ENCODE measurements at regions not wholly inside any gene's neighbourhood (a gene's known extent, or its start where the extent isn't known, plus 50 kb on each side); places are given as distances from the start of the nearest gene placed in this dataset.
"Not testable (repeated sequence)": the region's sequence is repeated elsewhere in the genome, so short reads cannot be mapped to it uniquely, and the experiment has no call there.

DNA sequence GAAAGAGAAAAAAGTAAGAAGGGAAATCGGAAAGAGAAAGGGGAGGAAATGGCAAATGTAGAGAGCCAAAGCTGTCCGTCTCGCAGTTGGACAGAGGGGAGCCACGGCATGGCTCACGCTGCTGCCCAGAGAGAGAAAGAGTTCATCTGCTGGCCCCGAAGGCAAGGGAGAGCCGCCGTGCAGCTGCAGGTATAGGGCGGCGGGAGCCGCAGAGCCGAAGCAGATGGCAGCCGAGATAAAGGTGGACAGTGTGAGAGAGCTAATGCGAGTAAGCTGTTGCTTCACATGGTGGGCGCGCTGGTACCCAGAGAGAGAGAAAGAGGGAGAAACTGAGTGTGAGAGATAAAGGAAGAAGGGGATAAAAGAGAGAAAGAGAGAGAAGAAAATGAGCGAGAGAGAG is 188.4 kb upstream of the PPP1R26 start:
- DNase-seq (ENCODE audit: low read depth, low spot score) = no peak

DNA sequence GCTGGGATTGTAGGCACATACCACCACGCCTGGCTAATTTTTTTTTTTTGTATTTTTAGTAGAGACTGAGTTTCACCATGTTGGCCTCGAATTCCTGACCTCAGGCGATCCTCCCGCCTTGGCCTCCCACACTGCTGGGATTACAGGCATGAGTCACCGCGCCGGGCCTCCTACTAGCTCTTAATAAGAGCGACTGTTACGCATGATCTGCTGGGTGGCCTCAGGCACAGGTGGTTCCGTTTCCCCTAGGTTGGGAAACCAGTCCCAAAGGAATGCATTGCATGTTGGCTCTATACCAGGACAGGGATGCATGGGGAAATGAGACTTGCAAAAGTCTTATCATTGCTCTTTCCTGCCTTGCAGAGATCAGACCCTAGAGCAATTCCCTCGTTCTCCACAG is 184.7 kb upstream of the PPP1R26 start:
- DNase-seq (ENCODE audit: low read depth, low spot score) = no peak

DNA sequence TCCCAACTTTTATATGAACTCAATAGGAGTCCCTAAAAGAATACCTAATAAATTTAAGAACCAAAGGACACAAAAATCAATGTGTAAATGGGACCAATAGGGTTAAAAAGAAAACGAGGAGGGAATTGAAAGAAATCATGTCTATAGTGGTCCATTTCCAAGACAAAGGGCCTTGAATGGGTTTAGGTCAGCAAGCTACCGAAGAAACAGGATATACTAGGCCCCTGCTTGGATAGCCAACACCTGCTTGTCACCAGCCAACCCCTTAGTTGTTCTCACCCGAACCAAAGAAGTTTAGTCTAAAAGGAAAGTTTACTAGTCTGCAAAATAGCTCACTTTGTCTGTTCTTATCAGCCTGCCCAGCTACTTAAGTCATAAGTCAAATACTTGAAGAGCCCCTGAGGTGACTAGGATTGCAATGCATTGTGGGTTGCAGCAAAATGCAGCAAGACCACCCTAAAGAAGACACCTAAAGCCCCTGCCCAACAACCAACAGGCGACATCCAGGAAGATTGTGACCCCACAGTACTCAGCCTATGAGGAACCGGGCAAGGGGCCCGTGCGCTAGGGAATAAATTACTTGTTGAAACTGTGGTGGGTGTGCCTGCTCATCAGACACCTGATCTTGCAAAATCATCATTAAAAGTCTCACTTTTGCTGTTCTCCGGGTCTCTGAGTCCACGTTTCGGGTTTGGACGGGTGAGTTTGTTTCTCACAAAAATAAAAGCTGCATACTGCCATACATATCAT is 183.9 kb upstream of the PPP1R26 start:
- no peak for DNase-seq (ENCODE audit: low read depth, low spot score)

DNA sequence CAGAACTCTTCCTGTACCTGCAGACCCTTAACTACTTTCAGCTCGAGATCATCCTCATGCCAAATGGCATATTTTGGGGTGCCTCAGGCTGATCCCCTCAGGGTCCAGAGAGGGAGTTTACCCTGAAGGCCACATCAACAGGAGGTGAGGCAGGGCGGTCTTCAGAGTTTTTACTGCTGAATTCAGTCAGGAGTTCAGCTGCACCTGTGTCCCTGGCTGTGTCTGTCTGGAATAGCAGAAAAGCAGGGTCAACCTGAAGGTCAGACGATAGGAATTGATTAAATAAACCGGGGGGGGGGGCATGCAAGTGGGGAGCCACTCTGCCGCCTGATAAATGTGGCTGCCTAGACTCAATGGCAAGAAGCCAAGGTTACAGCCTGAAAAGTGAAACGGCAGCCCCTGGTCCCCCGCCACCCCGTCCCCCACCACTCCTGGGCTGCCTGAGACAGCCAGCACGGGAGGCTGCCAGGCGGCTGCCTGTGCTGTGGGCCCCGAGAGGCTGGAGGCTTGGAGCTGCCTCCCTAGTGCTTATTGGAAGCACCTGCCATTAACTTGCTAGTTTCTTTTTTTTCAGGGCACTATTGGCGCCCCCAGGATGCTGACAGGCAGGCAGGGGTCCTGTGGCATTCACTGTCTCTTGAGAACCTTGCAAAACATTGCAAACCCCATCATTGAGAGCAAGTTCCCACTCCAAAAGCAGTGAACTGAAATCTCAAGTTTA is 182.7 kb upstream of the PPP1R26 start:
- no peak for DNase-seq (ENCODE audit: low read depth, low spot score)

DNA sequence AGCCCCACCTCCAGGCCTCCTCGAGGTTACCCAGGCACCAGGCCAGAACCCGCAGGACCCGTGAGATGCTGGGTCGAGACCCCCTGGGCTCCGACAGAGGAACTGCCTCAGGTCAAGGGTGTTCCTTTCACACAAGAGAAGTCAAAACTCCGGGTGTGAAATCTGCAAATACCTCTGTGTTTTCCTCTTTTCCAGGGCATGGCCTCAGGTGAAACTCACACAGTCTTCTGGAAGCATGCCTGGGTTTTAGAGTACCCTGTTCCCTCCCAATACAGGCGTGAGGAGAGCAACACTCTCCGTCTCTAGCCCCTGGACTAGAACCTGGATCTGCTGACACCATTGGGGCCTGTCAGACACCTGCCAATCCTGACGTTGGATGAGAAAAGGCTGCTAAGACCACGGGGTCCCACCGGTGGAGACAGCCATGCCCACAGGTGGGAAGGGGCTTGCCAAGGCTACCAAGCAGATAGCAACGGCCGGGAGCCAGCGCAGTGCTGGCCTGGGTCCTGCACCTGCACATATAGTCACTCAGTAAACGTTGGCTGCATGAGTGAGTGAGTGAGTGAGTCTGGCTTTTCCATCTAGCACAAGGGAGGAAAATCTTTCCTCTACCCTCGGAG is 182.0 kb upstream of the PPP1R26 start:
- DNase-seq (ENCODE audit: low read depth, low spot score) = no peak

DNA sequence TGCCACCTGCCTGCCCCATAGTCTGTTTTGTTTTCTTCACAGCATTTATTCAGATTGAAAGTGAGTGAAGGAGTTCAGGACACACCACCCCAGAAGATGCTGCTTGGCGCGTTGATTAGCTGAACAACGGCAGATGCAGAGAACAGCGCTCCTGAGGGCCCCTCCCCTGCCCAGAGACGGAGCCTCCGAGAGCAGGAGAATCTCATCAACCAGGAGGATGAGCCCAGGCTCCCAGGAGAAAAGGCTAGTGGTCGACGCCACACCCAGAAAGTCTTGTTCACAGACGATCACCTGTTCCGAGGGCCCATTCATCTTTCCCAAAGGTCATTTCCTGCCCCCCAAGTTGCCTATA is 180.4 kb upstream of the PPP1R26 start:
- no peak for DNase-seq (ENCODE audit: low read depth, low spot score)

DNA sequence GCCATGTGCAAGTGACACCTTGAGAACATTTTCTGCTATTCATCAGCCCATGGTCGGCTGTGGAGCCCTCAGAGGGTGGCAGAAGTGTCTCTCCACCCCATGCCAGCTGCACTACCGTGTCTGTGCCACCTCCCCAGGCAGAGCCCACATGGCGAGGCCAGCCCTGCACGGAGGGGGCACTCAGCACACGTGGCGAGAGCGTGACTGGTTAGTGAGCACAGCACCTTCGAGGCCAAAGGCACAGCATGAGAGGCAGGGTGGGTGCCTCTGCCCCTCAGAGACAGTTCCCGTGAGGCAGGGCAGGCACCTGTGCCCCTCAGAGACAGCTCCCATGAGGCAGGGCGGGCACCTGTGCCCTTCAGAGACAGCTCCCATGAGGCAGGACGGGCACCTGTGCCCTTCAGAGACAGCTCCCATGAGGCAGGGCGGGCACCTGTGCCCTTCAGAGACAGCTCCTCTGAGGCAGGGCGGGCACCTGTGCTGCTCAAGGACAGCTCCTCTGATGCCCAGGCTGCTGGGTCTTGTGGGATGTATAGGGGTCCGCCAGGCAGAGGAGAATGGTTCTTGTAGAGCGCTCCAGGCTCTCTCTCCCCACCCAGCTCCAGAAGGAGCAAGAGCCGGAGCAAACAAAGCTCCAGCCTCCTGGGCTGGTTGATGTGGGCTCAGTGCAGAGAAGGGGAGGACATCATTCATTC is 179.8 kb upstream of the PPP1R26 start:
- no peak for DNase-seq (ENCODE audit: low read depth, low spot score)

DNA sequence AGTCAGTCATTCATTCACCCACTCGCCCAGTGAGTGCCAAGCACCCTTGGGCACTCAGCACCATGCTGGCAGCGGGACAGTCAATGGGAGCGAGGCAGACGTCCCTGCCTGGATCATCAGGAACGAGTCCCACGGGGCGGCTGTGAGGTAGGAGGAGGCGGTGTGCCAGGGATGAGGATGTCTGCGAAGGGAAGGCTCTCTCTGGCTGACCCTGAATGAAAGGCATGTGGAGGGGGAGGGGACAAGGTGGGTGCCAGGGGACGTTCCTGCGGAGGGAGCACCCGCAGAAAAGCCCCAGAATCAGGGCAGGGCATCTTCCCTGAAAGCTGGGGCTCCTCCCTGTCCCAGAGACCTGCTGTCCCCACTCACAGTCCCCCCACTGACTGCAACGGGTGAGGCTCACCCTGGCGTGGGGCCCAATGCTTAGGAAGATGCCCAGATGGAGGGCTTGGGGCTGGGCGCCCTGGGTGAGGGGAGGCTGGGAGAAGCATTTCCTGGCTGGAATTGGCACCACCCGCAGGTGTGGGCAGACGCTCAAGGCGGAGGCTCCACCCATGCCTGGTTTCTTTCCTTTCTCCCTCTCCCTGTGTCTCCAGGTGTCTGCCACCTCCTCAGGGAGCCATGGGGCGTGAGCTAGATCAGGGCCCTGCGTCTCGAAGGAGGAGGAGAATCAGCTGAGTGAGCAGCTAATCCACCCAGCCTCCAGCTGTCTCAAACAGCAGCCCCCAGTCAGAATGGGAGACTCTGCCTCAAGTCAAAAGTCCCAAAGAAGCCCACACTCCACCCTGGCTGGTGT is 179.0 kb upstream of the PPP1R26 start:
- no peak for DNase-seq (ENCODE audit: low read depth, low spot score)

DNA sequence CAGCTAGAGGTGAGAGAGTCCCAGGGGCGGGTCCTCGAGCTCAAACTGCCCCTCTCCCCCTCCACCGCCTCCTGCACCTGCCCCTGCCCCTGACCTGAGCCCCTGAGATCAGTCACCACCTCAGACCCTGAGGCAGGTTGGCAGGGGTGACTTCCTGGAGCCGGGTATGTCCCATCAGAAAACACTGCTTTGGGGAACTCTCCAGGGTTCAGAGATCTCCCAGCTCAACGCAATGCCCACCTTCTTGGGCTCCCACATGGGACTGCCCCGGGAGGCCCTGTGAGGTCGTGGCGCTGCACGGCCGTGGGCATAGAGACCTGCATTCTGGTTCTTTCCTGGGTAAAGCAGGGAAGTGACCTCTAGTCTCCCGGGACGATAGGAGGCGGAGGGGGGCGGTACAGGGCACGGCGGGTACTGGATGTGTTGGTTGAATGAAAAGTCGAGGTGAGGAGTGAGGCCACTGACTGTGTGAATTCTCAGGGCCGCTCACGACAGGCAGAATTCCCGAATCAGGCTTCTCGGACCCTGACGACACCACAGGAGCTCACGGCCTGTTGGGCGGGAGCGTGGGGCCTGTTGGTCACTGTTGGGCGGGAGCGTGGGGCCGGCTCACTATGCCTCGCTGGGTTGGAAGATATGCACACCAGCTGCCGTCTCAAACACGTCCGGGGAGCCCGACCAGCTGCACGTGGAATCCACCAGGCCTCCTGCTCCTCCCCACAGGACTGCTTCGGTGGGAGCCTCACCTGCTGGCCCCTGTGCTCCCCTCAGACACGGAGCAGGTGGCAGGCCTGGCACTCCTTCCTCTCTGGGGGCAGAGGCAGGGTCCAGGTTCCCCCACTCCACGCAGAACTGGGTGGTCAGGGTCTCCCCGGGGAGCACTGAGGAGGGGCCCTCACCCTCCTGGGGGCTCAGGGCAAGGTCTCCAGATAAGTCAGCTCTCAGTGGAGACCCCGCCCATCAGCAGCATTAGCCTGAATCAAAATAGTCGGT is 178.0 kb upstream of the PPP1R26 start:
- DNase-seq (ENCODE audit: low read depth, low spot score) = no peak

DNA sequence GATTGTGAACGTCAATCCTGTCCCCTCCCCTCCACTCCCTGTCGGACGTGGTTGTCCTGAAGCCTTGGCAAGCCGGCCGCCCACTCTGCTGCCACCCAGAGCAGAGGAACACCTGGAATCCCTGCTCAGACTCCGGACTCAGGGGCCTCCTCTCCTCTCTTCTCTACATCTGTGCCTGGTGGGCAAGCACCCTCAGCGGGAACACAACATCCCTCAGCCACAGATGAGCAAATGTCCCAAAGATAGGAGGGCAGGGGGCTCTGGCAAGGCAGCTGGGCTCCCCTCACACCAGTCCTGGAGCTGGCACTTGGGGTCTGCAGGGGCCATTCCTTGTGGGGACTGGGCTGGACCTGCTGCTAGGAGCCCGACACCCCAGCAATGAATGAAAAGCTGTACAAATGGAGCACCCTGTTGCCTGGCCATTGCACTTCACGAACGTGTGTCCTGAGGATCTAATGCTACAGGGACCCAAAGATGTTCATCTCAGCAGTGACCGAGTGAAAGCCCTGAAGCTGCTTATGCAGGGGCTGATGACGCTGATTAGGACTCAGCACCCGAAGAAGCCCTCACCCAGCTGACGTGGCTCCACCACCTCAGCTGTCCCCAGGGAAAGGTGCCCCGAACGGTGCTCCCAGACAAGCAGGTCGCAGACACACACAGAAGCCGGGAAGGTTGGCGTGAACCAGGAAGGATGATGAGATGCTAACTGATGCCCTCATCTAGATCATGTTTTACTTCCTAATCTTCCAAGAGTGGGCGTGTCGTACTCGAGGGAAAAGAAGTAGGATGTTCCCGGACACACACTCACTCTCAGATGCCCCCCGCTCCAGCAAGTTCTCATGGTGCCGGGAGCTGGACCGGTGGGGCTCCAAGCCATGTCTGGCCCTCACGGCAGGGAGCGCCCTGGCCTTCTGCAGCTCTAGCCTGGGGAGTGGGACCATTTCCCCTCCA is 177.0 kb upstream of the PPP1R26 start:
- no peak for DNase-seq (ENCODE audit: low read depth, low spot score)

DNA sequence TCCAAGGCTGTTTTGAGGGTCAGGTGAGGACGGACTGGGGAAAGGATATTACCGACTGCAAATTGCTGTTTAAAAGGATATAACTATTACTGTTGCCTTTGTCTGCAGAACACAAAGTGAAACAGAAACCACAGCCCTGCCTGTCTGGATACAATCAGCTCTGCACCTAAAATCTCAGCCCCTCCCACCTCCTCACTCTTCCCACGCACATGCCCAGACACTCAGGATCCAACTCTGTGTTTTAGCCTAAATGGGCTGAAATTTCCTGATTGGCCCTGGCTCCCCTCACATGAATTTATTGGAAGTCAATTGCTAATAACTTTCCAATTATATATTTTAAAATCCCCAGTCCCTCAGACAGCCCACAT is 176.3 kb upstream of the PPP1R26 start:
- no peak for DNase-seq (ENCODE audit: low read depth, low spot score)

DNA sequence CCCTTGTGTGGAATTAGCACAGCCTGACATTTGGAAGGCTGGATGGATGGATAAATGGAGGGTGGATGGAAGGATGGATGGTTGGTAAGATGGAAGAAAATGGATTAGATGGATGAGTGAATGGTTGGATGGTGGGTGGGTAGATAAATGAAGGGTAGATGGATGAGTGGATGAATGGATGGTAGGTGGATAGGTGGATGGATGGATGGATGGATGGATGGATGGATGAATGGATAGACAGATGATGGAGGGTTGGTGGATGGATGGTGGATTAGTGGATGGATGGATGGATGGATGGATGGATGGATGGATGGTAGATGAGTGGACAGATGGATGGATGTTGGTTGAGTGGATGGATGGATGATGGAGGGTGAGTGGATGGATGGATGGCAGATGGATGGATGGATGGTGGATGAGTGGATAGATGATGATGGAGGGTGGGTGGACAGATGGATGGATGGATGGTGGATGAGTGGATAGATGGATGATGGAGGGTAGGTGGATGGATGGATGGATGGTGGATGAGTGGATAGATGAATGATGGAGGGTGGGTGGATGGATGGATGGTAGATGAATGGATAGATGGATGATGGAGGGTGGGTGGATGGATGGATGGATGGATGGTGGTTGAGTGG is 175.6 kb upstream of the PPP1R26 start:
- DNase-seq (ENCODE audit: low read depth, low spot score) = no peak

DNA sequence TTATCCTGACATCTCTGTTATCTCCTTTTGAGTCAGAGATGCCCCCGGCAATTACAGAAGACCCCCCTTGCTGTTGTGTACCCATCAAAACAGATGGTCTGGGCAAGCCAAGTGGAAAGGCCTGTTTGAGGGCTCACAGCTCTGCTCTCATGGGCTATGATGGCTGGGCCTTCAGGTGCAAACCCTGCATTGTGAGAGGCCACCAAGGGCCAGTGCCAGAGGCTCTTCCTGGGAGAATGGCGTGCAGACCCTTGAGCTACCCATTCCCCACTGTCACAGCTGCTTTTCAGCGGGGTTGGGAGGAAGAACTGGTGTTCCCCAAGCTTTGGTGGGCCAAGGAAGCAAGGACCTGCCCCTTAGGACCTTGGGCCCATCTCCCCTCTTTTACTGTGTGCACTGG is 174.7 kb upstream of the PPP1R26 start:
- DNase-seq (ENCODE audit: low read depth, low spot score) = no peak

DNA sequence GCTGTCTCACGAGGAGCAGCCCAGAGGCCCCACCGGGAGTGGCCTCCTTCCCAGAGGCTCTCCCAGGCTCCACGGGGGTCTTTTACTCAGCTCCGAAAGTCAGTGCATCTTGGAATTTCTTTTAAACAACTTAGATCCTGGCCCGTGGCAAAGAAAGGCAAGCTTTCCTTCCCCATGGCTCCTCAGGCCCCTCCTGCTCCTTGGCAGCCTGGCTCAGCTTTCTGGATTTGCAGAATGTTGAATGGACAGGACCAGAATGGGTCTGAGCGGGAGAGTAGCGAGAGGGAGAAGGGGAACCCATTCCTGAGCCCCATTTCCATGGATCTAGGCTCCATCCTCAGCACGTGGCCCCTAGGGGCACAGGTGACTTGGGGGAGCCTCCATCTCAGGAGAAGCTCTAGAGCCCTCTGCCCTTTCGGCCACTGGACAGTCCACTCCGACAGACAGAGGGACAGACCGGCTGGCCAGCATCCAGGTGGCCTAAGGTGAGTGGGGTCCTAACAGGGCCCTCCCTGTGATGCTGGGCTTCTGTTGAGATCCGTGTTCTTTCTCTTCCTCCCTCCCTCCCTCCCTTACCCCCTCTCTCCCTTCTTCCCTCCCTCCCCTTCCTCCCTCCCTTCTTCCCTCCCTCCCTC is 173.9 kb upstream of the PPP1R26 start:
- DNase-seq (ENCODE audit: low read depth, low spot score) = no peak

DNA sequence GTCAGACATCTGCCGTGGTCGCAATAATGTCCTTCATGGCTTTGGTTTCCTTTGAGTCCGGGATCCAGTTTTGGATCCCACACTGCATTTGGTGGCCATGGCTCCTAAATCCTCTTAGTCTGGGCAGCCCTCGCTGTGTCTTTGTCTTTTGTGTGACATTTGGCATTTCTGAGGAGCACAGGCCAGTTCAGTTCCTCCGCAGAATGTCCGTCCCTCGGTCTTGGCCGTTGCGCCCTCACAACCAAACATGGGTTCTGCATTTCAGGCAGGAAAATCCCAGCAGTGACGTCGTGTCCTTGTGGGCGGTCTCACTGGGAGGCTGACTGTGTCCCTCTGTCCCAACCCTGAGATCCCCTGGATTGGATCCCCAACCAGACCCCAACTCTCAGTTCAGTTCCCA is 172.9 kb upstream of the PPP1R26 start:
- DNase-seq (ENCODE audit: low read depth, low spot score) = no peak

DNA sequence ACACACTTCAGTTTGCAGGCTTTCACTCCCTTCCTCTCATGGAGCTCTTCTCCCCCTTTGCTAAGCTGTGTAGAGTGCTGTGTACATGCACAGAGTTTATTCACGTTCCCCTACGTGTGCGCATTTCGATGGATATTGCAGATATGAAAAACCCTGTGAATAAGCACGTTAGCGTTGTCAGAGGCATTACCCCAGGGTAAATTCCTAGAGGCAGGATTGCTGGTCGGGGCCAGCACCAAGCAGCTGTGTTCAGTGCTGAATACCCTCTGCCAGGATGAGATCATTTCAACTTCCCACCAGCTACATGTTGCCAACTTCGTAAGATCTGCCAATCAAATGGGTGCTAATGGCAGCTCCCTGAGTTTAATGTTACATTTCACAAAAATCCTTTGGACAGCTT is 172.3 kb upstream of the PPP1R26 start:
- no peak for DNase-seq (ENCODE audit: low read depth, low spot score)

DNA sequence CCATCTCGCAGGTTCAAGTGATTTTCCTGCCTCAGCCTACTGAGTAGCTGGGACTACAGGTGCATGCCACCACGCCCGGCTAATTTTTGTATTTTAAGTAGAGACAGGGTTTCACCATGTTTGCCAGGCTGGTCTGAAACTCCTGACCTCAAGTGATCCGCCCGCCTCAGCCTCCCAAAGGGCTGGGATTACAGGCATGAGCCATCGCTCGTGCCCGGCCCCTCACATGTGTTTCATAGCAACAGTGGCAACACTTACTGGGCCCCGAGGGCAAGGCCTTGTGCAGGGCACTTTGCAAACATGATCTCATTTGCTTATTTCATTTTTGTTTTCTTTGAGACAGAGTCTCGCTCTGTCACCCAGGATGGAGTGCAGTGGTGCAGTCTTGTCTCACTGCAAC is 171.7 kb upstream of the PPP1R26 start:
- DNase-seq (ENCODE audit: low read depth, low spot score) = not testable (repeated sequence)

All from astrocyte of the hippocampus (primary cell).